ENCODE measurements at regions not wholly inside any gene's neighbourhood (a gene's known extent, or its start where the extent isn't known, plus 50 kb on each side); places are given as distances from the start of the nearest gene placed in this dataset.

DNA sequence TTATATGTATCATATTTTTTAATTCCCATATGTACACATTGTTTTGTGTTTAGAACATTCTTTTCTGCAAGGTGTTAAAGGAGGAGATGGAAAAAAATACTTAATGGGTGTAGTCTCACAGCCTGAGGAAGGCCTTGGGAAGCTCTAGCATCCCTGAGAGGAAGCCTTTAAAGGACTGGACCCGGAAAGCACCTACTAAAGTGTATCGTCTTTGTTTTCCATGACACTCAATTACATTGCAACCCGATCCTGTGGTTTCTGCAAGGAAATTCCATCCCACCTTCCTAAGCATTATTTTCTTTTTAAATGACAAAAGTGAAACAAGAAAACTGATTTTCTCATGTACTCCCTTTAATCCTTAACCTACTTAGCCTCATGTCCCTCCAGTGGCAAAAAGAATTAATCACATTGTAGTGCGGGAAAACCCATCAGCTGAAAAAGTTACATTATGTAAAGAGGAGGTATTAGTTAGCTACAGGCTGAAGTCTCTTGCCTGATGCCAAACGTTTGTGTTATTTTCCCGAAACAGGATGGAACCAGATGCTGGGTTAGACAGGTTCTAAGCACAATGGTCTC is 147.8 kb upstream of the CPSF6 start:
- DNase-seq (ENCODE audit: low read depth) = no peak
- TF ChIP-seq, protein P1, sequence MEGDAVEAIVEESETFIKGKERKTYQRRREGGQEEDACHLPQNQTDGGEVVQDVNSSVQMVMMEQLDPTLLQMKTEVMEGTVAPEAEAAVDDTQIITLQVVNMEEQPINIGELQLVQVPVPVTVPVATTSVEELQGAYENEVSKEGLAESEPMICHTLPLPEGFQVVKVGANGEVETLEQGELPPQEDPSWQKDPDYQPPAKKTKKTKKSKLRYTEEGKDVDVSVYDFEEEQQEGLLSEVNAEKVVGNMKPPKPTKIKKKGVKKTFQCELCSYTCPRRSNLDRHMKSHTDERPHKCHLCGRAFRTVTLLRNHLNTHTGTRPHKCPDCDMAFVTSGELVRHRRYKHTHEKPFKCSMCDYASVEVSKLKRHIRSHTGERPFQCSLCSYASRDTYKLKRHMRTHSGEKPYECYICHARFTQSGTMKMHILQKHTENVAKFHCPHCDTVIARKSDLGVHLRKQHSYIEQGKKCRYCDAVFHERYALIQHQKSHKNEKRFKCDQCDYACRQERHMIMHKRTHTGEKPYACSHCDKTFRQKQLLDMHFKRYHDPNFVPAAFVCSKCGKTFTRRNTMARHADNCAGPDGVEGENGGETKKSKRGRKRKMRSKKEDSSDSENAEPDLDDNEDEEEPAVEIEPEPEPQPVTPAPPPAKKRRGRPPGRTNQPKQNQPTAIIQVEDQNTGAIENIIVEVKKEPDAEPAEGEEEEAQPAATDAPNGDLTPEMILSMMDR (conservative IDR thresholded peaks at IDR 0.05; ENCODE audit: low read depth, low read length) = no peak
- no peak overlapping the region for H3K4me3 ChIP-seq (ENCODE audit: low read depth, low read length)

DNA sequence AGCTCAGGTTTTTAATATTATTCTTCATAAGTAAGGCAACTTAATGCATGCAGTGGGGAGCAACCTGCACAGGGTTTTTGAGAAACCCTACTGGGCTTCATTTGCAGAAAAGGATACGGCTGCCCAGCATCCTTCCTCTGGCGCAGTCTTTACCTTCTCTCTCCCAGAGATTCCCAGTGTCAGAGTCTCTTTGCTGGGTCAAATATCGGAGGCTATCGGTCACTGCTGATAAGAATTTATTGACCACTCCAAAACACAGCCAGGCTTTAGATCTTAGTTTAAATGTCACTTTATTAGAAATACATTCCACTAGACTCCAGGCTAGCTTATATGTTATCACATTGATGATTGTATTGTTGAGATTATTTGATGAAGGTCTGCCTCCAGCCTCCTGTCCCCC is 147.2 kb upstream of the CPSF6 start:
- no peak for DNase-seq (ENCODE audit: low read depth)
- TF ChIP-seq, protein P1 (conservative IDR thresholded peaks at IDR 0.05; ENCODE audit: low read depth, low read length) = no peak
- no peak overlapping the region for H3K4me3 ChIP-seq (ENCODE audit: low read depth, low read length)

DNA sequence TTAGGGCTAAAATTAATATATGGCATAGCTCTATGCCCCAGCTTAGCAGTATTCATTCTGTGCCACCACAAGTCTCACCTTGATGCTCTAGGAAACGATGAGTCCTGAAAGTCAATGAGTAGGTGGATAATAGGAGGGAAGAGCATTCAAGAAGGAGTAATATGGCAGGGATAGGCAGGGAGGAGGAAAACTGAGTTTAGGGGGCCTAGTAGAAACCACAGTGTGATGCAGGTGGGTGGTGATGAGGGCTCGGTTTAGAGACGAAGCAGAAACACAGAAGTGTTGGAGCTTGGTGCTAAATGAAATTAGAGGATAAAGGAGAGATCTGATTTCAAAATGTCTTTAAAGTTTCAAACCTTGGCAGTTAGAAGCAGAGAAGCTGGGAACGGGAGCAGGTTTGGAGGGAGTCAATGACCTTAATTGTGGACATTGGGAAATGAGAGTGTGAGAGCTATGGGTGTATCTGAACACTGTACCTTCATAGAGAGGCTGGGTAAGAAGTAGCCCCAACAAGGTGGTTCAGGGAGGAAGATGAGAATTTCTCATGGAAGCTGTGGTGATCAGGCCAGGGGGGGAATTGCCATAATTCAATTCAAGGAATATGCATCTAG is 144.7 kb upstream of the CPSF6 start:
- no peak for DNase-seq (ENCODE audit: low read depth)
- no peak overlapping the region for H3K4me3 ChIP-seq (ENCODE audit: low read depth, low read length)
- TF ChIP-seq, protein P1 (conservative IDR thresholded peaks at IDR 0.05; ENCODE audit: low read depth, low read length) = no peak

DNA sequence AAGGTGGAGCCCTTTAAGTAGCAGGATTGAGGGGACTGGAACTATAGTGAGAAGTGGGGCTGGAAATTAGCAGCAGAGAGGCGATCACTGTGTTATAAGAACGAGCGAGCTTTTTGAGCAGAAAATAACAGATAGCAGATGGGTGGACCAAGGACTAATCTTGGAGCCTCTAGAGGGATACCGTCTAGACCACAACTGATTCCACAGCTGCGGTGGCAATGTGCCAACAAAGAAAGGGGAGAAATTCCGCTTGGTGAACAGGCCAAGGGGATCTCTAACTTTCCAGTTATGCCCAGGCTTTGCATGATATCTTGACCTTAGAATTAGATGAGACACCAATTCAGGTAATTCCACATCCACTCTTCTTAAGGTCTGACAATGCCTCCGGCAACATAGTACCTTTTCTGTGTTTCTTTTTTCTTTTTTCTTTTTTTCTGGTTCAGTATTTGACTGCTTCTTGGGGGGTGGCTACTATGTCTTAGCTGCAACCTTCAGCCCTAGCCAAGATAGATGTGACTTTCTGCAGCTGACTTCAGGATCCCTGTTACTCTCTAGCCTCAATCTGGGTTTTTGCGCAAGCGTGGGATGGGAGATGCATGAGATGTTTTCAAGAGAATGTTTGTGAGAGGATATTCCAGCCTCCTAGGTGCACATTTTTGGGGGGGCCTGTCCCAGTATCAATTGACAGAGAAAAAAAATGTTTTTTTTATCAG is 143.4 kb upstream of the CPSF6 start:
- H3K4me3 ChIP-seq (ENCODE audit: low read depth, low read length) = no peak overlapping the region
- DNase-seq (ENCODE audit: low read depth) = no peak
- TF ChIP-seq, protein P1 (conservative IDR thresholded peaks at IDR 0.05; ENCODE audit: low read depth, low read length) = no peak

DNA sequence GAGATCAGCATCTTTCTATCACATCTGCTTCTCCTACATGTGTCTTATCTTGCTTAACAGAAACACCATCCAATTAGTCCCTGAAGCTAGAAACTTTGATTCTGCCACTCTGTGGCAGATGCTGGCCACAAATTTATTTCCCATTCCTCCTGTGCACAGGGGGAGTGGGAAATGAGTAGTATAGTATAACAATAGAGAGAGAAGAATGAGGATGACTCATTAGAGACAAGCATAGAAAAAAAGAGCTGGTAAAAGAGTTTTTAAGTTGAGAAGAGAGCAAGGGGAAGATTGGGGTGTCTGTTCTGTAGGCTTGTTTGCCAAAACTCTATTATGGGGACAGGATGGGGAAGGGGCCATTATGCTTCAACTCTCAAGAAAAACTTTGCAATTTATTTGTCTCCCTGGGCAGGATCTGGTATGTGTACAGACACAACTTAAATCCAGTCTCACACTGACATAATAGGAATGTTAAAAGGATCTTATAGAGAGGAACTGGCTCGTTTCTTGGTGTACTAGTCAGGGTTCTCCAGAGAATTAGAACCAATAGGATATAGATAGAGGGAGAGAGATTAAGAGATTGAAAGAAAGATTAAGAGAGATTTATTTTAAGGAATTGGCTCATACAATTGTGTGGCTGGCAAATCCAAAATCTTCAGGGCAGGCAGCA is 142.6 kb upstream of the CPSF6 start:
- H3K4me3 ChIP-seq (ENCODE audit: low read depth, low read length) = no peak overlapping the region
- TF ChIP-seq, protein P1 (conservative IDR thresholded peaks at IDR 0.05; ENCODE audit: low read depth, low read length) = no peak
- no peak for DNase-seq (ENCODE audit: low read depth)

DNA sequence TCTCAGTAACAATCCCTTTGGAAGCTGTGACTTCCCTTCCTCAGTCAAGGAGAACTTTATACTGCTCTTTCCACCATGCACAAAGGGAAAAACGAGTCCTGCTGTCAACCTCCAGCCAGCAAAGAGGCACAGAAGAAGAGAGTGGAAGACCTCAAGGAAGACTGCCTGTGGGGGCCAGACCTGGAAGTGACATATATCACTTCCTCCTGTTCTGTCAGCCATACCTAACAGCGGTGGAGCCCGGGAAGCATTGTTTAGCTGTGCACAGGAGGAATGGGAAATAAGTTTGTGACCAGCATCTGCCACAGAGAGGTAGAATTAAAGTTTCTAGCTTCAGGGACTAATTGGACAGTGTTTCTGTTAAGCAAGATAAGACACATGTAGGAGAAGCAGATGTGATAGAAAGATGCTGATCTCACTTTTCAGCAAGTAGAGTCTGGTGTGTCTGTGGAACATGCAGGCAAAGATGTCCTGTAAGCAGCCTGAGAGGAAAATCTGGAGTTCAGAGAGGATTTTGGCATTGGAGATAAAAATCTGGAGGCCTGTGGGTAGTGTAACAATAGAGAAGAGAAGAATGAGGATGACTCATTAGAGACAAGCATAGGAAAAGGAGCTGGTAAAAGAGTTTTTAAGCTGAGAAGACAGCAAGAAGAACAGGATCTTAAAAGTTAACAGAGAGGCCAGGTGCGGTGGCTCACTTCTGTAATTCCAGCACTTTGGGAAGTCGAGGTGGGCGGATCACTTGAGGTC is 141.6 kb upstream of the CPSF6 start:
- no peak overlapping the region for H3K4me3 ChIP-seq (ENCODE audit: low read depth, low read length)
- DNase-seq (ENCODE audit: low read depth) = no peak
- TF ChIP-seq, protein P1 (conservative IDR thresholded peaks at IDR 0.05; ENCODE audit: low read depth, low read length) = no peak
